Ishikawa (cell line): ENCODE measurements at regions not wholly inside any gene's neighbourhood (a gene's known extent, or its start where the extent isn't known, plus 50 kb on each side); places are given as distances from the start of the nearest gene placed in this dataset.

Experiments used
- EGR1 ChIP-seq: IDR thresholded peaks from 2 replicates; pipeline ENCODE4 v1.6.1; 2012
- NFIC ChIP-seq: IDR thresholded peaks from 2 replicates; pipeline ENCODE4 v1.6.1; 2012
- TAF1 ChIP-seq: IDR thresholded peaks from 2 replicates; pipeline ENCODE4 v1.6.1; 2012; ENCODE audit warnings: low read depth, mild to moderate bottlenecking

DNA sequence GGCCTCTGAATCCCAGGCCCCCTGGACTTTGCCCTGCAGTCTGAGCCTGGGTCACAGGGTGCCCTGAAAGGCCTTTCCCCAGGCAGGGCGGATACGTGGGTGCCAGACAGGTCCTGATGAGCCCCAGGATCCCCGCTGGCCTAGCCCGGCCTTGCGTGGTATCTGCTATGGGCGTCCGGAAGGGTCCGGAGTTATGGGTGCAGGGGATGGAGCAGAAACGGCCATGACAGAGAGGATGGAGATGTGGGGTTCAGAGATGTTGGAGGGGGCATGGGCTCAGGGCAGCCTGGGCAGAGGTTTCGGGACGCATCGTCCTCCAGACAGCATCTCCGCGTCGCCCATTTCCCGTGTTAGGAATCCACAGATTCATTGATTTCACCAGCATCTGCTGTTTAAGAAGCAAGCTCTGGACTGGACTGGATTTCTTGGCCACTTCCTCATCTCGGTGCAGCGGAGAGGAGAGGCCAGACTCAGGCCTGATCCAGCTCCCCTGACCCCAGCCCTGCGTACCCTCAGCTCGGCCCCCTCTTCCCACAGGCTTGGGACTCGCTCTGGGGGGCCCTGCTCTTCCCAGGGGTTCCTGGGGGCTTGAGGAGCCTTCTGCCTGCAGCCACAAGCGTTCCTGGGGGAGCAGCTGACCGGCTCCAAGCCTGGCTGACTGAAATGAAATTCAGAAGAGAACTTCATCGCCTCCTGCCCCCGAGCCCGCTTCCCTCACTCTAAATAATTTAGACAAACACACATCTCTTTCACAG, 86.9 kb upstream of the ADRA2C start:
- TF ChIP-seq TAF1 (no peak), NFIC (no peak), EGR1 (no peak)
